Prostate gland (tissue), 2 donors: ENCODE measurements at regions not wholly inside any gene's neighbourhood (a gene's known extent, or its start where the extent isn't known, plus 50 kb on each side); places are given as distances from the start of the nearest gene placed in this dataset.

ENCODE experiments used
- DNase-seq: peaks from one replicate; pipeline ENCODE4 v3.0.0-alpha.2; 2019; ENCODE audit warnings: low spot score
- H3K27ac ChIP-seq, 2 donors: fragments of 200-600 bp; sonication (generic); 2 replicates each; pipeline ENCODE4 v1.5.1; 2017 to 2019
- H3K27me3 ChIP-seq: fragments of 200-600 bp; sonication (generic); replicated peaks from 2 replicates; pipeline ENCODE4 v1.5.1; 2019; ENCODE audit not compliant: insufficient read depth
- H3K36me3 ChIP-seq, 2 donors: fragments of 200-600 bp; sonication (generic); 1 replicate in 1 of 2; 2 replicates in 1 of 2; pipeline versions ENCODE4 v1.5.1 to v1.8.1; 2017 to 2019
- H3K4me1 ChIP-seq: fragments of 200-600 bp; sonication (generic); replicated peaks from 2 replicates; pipeline ENCODE4 v1.5.1; 2019
- H3K4me3 ChIP-seq, 2 donors: fragments of 200-600 bp; sonication (generic); 2 replicates each; pipeline ENCODE4 v1.5.1; 2017 to 2019
- H3K9me3 ChIP-seq: fragments of 200-600 bp; sonication (generic); 2 replicates; pipeline ENCODE4 v1.5.1; 2017
- CTCF ChIP-seq, 4 experiments: fragments of 200-600 bp in 2 of 4; fragments of 450-650 bp in 2 of 4; sonication (generic) in 2 of 4; IDR thresholded peaks; 1 replicate in 3 of 4; 2 replicates in 1 of 4; pipeline ENCODE4 v1.5.1; 2016 to 2019; ENCODE audit warnings: antibody characterized with exemption in 4 of 4, mild to moderate bottlenecking in 2 of 4, moderate library complexity in 2 of 4
- POLR2A ChIP-seq: fragments of 450-650 bp; IDR thresholded peaks from one replicate; pipeline ENCODE4 v1.6.1; 2016; ENCODE audit warnings: antibody characterized with exemption, mild to moderate bottlenecking
- POLR2AphosphoS5 ChIP-seq: sonication (generic); formaldehyde crosslinking; IDR thresholded peaks from one replicate; pipeline ENCODE4 v1.6.1; 2017; ENCODE audit warnings: antibody characterized with exemption
- WGBS: methylation state at CpG from one replicate; pipeline ENCODE4 v1.1.5; 2018; 5-methylcytosine and 5-hydroxymethylcytosine counted together
- intact Hi-C: fragments of 100-400 bp; cut with DNase I; formaldehyde crosslinking; loops from one replicate; pipeline ENCODE4 v1.14.2; 2022

- Histone ChIP-seq H3K4me3 (no peak overlapping the region), H3K36me3 (no peaks in the 10 kb centered on the region), H3K4me1 (no peaks in the 10 kb centered on the region), H3K27me3 (no peaks in the 10 kb centered on the region), H3K27ac (no peak overlapping the region), H3K9me3 (no peaks in the 10 kb centered on the region)
- DNase-seq, result no peak
- intact Hi-C loops, result no loop called here
- TF ChIP-seq CTCF (IDR thresholded peaks at IDR 0.05) (no peak), POLR2AphosphoS5 (no peak), POLR2A (no peak)
- WGBS, result 65% methylated on average over 2 of the region's 2 CpGs
Measured at GRCh38 chr6:21905531-21905930, 312.0 kb downstream of the SOX4 start.

DNA sequence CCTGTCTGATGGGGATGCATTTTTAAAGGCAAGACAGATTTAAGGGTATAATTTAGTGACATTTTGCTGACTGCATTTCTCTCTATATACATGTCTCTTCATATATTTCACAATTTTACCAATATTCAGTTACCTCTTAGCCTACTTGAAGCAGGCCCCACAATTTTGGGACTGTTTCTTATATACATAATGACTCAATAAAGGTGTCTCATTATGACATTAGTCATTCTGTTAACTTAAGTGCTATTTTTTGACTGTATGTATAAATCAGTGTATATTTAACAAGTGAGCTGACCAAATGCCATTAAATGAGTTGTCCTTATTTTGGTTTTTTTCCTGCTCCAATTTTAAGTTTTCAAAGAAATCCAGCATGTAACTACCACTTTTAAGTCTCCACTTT lies 313.3 kb downstream of the SOX4 start:
- no peak for TF ChIP-seq POLR2AphosphoS5
- no peak for TF ChIP-seq CTCF (IDR thresholded peaks at IDR 0.05)
- TF ChIP-seq POLR2A, result no peak
- Histone ChIP-seq H3K4me3 (no peak overlapping the region), H3K36me3 (no peaks in the 10 kb centered on the region), H3K4me1 (no peaks in the 10 kb centered on the region), H3K27ac (no peak overlapping the region), H3K27me3 (no peaks in the 10 kb centered on the region), H3K9me3 (no peaks in the 10 kb centered on the region)
- intact Hi-C loops, result no loop called here
- DNase-seq, result no peak

DNA sequence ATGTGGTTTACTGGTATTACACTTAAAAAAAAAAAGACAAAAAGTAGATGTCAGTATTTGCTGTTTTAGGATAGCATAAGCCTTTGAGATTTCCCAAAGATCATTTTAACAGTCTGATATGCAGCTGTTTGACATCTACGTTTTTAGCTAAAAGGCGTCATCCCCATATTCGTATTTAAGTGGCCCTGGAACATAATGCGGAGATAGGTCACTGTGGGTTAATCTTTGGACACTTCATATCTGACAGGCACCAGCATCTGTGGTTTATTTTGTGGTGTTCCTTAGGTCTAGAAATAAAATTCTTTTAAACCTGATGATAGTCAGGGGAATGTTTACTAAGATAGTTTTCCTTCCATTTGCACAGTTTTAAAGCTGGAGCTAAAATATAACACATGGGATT lies 313.7 kb downstream of the SOX4 start:
- Histone ChIP-seq H3K27ac (no peak overlapping the region), H3K27me3 (no peaks in the 10 kb centered on the region), H3K4me1 (no peaks in the 10 kb centered on the region), H3K36me3 (no peaks in the 10 kb centered on the region), H3K4me3 (no peak overlapping the region), H3K9me3 (no peaks in the 10 kb centered on the region)
- WGBS, result 94% methylated on average over 4 of the region's 4 CpGs
- TF ChIP-seq POLR2A (no peak), POLR2AphosphoS5 (no peak), CTCF (IDR thresholded peaks at IDR 0.05) (no peak)
- intact Hi-C loops, result no loop called here
- DNase-seq, result no peak

- Histone ChIP-seq H3K36me3 (no peaks in the 10 kb centered on the region), H3K4me3 (no peak overlapping the region), H3K27ac (no peak overlapping the region), H3K27me3 (no peaks in the 10 kb centered on the region), H3K4me1 (no peaks in the 10 kb centered on the region), H3K9me3 (no peaks in the 10 kb centered on the region)
- TF ChIP-seq POLR2A (no peak), CTCF (IDR thresholded peaks at IDR 0.05) (no peak), POLR2AphosphoS5 (no peak)
- DNase-seq, result no peak
- intact Hi-C loops, result no loop called here
- WGBS, result 73% methylated on average over 5 of the region's 5 CpGs
Measured at GRCh38 chr6:21908161-21908848, 314.8 kb downstream of the SOX4 start.

DNA sequence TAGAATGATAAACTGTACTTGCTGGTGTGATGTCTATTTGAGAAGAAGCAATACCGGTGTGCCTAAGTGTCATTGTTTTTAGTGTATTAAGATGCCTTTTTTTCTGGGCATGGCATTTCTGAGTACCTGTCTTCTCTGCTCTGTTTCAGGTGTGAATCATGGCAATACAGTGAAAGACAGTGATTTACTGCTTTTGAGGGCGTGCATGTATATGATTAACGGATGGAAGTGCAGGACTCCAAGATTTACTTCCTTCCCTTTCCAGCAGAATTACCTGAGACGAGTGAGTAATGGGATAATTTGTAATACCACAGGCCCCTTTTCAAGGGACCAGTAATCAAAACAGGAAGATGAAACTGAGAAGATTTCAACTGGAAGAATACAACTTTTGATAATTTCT lies 315.8 kb downstream of the SOX4 start:
- H3K27ac ChIP-seq, result no peak overlapping the region
- intact Hi-C loops, result no loop called here
- WGBS, result 64% methylated on average over 4 of the region's 4 CpGs

More for the DNA sequence above, 315.8 kb downstream of the SOX4 start:
- Histone ChIP-seq H3K27me3 (no peaks in the 10 kb centered on the region), H3K36me3 (no peaks in the 10 kb centered on the region), H3K4me1 (no peaks in the 10 kb centered on the region), H3K4me3 (no peak overlapping the region), H3K9me3 (no peaks in the 10 kb centered on the region)
- no peak for DNase-seq
- TF ChIP-seq POLR2A (no peak), CTCF (IDR thresholded peaks at IDR 0.05) (no peak), POLR2AphosphoS5 (no peak)
